Left colon (tissue), 2 donors: ENCODE measurements at regions not wholly inside any gene's neighbourhood (a gene's known extent, or its start where the extent isn't known, plus 50 kb on each side); places are given as distances from the start of the nearest gene placed in this dataset.

Experiments used
- ATAC-seq: fragments of 200-7000 bp; cut with Tn5 transposase; one replicate; pipeline ENCODE4 v1.9.1; 2020; ENCODE audit warnings: mild to moderate bottlenecking, moderate library complexity
- DNase-seq, 2 donors: peaks; one replicate each; pipeline ENCODE4 v3.0.0-alpha.2; 2020
- intact Hi-C, 2 donors: fragments of 100-400 bp; cut with DNase I in 1 of 2; cut with micrococcal nuclease in 1 of 2; formaldehyde crosslinking; loops; one replicate each; pipeline versions ENCODE4 v1.11.2 to v1.14.0; 2022; cut with DNase I, micrococcal nuclease
- donor health status: DM: no; HTN: no; CAD: no.
- donor health status: DM: yes; HTN: yes; CAD: no.

GRCh38 chr14:101189962-101190560, 286.5 kb upstream of the RTL1 start:
- DNase-seq (no peak), ATAC-seq (no peak)
- intact Hi-C loops, result no loop called here

DNA sequence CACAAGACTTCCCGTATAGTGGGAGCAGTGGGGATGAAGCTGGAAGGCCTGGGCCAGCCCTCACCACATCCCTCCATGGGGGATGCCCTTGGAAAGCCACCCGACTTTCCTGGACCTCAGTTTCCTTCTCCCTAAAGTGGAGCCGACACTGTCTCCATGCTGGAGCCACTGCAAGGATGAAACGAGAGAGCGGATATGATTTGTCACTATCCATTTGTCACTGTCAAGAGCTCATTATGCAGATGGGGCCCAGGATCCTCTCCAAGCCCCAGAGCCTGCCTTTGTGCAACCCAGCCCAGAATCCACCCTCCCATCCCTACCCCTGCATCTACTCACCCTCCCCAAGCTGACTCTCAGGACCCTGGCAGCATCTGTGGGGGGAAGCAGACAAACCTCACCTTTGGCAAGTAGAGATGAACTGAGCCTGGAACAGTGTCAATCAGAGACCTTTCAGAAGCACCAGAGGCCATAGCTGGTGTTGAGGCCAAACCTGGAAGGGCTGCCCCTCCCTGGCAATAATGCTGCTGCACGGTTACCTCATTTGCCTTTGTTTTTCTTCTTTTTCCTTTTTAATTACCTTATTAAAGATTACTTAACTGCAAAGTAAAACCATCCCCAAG, 287.7 kb upstream of the RTL1 start:
- DNase-seq (no peak), ATAC-seq (no peak)
- intact Hi-C loops, result no loop called here

GRCh38 chr14:101191721-101192660, 288.5 kb upstream of the RTL1 start:
- ATAC-seq, result no peak
- intact Hi-C loops, result no loop called here
- no peak for DNase-seq

DNA sequence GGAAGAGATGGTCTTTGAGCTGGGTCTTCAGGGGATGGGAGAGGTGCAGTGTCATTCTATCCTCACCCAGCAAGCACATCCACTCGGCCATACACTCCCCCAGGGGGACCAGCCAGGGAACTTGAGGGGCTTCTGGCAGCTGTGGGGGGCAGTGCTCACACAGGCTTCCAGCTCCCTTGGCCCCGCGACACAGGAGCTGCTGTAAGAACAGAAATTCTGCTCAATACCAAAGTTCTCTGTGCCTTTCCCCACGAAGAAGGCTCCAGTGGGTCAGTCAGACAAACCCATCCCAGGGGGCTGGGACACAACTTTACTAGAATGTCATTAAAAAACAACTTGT, 289.1 kb upstream of the RTL1 start:
- no peak for DNase-seq
- intact Hi-C loops, result no loop called here
- ATAC-seq, result no peak

DNA sequence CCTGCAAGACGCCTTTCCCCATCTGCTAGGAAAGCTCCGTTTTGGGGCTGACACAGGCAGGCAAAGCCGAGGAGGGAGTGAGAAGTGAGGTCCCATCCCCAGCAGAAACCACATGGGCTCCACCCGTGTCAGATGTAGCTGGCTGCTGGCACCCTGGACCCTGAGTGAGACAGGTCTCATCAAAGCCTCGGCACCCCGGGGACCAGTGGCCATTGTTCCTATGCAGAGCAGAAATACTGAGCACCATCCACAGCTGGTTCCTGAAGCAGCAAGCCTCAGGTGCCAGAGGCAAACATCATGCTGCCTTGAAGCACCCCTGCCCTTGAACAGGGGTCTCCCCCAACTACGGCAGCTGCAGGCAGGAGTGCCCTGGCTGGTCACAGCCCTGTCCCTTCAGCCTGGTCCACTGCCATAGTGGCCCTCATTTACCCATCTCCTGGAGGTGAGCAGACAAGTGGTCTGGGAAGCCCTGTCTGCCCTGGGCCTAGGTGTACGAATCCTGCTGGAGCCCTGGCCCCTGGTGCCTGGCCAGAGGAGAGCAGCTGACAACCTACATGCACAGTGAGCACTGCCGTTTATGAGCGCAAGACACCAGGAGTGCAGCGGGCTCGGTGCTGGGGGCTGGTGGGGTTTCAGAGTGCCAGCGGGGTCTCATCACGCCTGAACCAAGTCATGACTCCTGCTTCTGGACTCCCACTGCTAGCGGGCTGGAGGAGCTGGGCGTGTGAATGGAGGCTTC, 289.8 kb upstream of the RTL1 start:
- intact Hi-C loops, result no loop called here
- ATAC-seq (no peak), DNase-seq (no peak)

DNA sequence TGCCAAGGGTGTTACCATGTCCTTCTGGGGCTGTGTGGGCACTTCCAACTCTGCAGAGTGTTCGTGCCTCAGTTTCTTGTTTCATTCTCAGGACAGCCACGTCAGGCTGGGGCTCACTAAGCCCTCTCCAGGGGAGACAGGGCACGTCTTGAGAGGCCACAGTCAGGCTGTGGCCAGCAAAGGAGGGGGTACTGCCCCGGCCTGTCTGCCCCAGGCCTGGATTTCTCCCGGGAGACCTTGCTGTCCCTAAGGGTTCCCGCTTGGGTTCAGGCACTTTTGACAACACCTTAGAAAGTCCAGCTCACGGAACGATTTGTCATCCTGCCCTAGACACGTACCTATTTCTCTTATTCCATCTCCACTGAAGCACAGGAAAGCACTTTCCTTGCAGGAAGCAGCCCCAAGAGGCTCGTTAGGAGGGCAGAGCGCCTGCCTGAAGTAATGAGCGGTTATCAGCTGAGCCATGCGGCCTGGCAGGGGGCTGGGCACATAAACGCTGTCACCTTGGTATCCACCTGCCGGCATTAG, 290.4 kb upstream of the RTL1 start:
- no peak for ATAC-seq
- no peak for DNase-seq
- intact Hi-C loops, result no loop called here

DNA sequence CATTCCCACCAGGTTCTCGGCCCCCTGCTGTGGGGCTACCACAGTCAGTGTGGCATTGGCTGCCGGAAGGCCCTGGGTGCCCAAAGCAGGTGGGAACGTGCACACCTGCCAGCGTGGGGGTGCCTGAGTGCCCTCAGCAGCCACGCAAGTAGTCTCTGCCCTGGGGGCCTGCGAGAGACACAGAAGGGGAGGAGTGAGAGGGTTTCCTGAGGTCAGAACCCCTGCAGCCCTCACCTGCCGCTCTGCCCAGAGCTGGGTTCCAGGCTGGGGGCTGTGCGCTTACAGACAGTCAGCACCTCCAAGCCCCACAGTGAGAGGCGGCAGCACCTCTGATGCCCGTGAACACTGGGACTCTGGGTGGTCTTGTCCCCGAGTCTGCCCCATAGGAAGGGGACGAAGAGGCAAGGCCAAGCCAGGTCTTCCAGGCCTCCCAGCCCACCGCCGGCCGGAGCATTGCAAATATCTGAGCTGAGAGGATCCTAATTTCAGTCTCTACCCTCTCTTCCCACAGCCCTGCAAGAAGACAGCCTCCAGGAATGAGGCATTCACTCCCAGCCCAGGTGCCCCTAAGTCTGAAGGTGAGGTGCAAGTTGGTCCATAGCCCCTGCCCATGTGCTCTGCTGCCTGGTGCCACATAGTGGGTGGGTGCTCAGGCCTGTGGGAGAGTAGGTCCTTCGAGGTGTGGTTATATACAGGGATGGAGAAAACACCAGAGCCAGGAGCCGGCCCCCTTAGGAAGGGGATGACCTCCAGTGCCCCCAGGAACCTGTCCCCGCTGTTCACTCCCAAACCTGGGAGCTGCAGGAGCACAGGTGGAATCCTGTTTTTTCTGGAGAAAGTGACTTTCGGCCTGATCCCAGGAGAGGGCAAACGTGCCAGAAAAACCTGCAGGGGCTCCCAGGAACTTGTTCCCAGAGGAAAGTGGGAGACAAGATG, 291.1 kb upstream of the RTL1 start:
- intact Hi-C loops, result no loop called here
- ATAC-seq, result no peak
- no peak for DNase-seq

DNA sequence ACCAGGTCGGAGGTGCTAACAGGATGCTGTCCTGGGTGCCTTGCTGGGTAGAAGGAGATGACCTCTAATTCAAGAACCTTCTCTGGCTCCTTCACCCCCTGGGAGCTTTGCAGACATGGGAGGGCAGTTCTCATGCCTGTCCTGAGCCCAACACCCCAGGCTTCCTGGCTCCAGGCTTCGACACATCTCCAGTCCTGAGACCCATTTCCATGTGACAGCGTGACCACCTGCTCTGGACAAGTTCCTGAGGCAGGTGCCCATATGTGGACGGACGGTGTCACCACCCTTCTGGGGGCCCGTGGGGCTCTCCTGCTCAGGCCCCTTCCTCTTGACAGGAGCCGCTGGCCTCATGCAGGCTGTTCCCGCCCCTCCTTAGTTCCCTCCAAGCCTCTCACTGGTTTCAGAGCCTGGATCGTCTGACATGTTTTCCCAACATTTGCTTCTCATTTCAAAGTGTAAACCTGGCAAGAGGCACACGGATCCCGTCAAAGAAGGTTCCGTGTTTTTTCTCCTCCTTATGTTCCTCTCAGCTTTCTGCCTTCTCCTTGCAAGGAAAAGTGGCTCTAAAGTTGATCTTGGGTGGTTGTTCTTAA, 291.9 kb upstream of the RTL1 start:
- intact Hi-C loops, result no loop called here
- ATAC-seq (no peak), DNase-seq (no peak)

- intact Hi-C loops, result no loop called here
- DNase-seq (no peak), ATAC-seq (no peak)
Observed at GRCh38 chr14:101196051-101196712, 292.7 kb upstream of the RTL1 start.

- ATAC-seq, result no peak
- DNase-seq, result no peak
- intact Hi-C loops, result no loop called here
Observed at GRCh38 chr14:101196795-101197590, 293.5 kb upstream of the RTL1 start.

- ATAC-seq (no peak), DNase-seq (no peak)
- intact Hi-C loops, result no loop called here
Observed at GRCh38 chr14:101197595-101198397, 294.3 kb upstream of the RTL1 start.

DNA sequence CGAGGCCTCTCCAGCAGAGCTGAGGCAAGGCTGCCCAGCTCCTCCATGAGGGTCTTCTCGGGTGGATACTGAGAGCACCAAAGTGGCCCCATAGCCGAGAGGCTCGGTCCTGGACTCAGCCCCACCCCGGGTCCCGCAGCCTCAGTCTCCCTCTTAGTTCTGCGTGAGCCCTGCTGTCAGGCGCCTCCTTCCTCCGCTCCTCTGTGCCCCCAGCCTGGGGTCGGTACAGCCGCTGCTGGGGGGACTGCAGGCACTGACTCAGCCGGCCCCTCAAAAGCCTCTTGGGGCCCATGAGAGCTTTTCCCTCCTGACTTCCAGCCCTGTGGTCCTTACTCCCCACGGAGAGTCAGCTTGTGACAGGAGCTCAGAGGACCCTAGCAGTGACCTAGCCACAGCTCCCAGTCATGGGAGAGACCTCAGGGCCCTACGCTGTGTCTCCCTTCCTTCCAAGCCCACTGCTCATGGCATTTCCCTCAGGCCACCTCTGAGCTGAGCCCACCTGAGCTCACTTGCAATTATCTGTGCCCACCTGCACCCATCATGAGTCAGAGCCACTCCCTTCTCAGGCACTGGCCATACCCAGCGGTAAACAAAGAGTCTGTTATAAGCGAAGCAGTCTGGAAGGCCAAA, 295.0 kb upstream of the RTL1 start:
- no peak for DNase-seq
- no peak for ATAC-seq
- intact Hi-C loops, result no loop called here

- intact Hi-C loops, result no loop called here
- DNase-seq (no peak), ATAC-seq (no peak)
Observed at GRCh38 chr14:101199028-101199770, 295.7 kb upstream of the RTL1 start.

- DNase-seq, result no peak
- no peak for ATAC-seq
- intact Hi-C loops, result no loop called here
Observed at GRCh38 chr14:101200008-101200649, 296.6 kb upstream of the RTL1 start.
